CD4-positive, alpha-beta T cell (primary cell): ENCODE measurements at regions not wholly inside any gene's neighbourhood (a gene's known extent, or its start where the extent isn't known, plus 50 kb on each side); places are given as distances from the start of the nearest gene placed in this dataset.

Experiments
- ATAC-seq: fragments of 200-7000 bp; cut with Tn5 transposase; one replicate; pipeline ENCODE4 v1.10.0; 2022; ENCODE audit warnings: mild to moderate bottlenecking; ENCODE audit not compliant: poor library complexity
- CTCF ChIA-PET: fragments of 350-600 bp; sonication (Branson Sonifier 250); formaldehyde crosslinking; loops from one replicate; lab custom pipeline; 2021; ENCODE audit warnings: antibody characterized with exemption, inconsistent platforms; lab: Charles Lee
- POLR2A ChIA-PET: fragments of 350-600 bp; sonication (Branson Sonifier 250); formaldehyde crosslinking; loops from one replicate; lab custom pipeline; 2021; ENCODE audit warnings: antibody characterized with exemption, inconsistent platforms; lab: Charles Lee
- DNase-seq, 14 experiments: peaks; one replicate each; pipeline ENCODE4 v3.0.0-alpha.2; 2013 to 2020; ENCODE audit warnings: mixed read lengths in 2 of 14
- H3K27ac ChIP-seq, 2 donors: one replicate each; pipeline versions ENCODE4 v1.5.1 to v1.7.0; 2013; ENCODE audit warnings: low read length in 2 of 2, low read depth in 1 of 2, mild to moderate bottlenecking in 1 of 2
- H3K27me3 ChIP-seq, 2 experiments: 1 replicate in 1 of 2; 2 replicates in 1 of 2; pipeline versions ENCODE4 v1.6.1 to v1.7.0; 2013; ENCODE audit warnings: low read length in 2 of 2, control low read depth in 1 of 2, mild to moderate bottlenecking in 1 of 2, moderate library complexity in 1 of 2; ENCODE audit not compliant: insufficient read depth in 2 of 2, control insufficient read depth in 1 of 2
- H3K36me3 ChIP-seq: one replicate; pipeline ENCODE4 v1.6.1; 2013; ENCODE audit warnings: low read length, control low read depth; ENCODE audit not compliant: insufficient read depth
- H3K4me1 ChIP-seq: one replicate; pipeline ENCODE4 v1.6.1; 2013; ENCODE audit warnings: low read length, control low read depth; ENCODE audit not compliant: insufficient read depth
- H3K4me3 ChIP-seq: one replicate; pipeline ENCODE4 v1.5.1; 2013; ENCODE audit warnings: mild to moderate bottlenecking, low read length, moderate library complexity
- H3K9me3 ChIP-seq, 2 experiments: 1 replicate in 1 of 2; 2 replicates in 1 of 2; pipeline versions ENCODE4 v1.6.1 to v1.7.0; 2013; ENCODE audit warnings: low read length in 2 of 2, mild to moderate bottlenecking in 2 of 2, control low read depth in 1 of 2, moderate library complexity in 1 of 2; ENCODE audit not compliant: control insufficient read depth in 1 of 2, insufficient read depth in 1 of 2
- H3K27ac Mint-ChIP-seq: one replicate; pipeline ENCODE4 v1.8.0; 2020; ENCODE audit warnings: mixed read lengths
- H3K27me3 Mint-ChIP-seq: one replicate; pipeline ENCODE4 v1.8.0; 2021; ENCODE audit warnings: mixed read lengths
- H3K36me3 Mint-ChIP-seq: one replicate; pipeline ENCODE4 v1.8.0; 2021; ENCODE audit warnings: low read depth, mixed read lengths
- H3K4me1 Mint-ChIP-seq: one replicate; pipeline ENCODE4 v1.8.0; 2021; ENCODE audit warnings: low read depth, mixed read lengths
- H3K4me3 Mint-ChIP-seq: one replicate; pipeline ENCODE4 v1.8.0; 2020; ENCODE audit warnings: mild to moderate bottlenecking, mixed read lengths
- H3K9me3 Mint-ChIP-seq: one replicate; pipeline ENCODE4 v1.8.0; 2020; ENCODE audit warnings: mixed read lengths
- intact Hi-C, 2 experiments: fragments of 100-400 bp; cut with DNase I in 1 of 2; cut with micrococcal nuclease in 1 of 2; formaldehyde crosslinking; loops; one replicate each; pipeline versions ENCODE4 v1.15.1 to v1.9.0; 2023 to 2025; cut with DNase I, micrococcal nuclease
- TF ChIP-seq, protein P1 (sequence below): fragments of 200-600 bp; IDR thresholded peaks from one replicate; pipeline ENCODE4 v1.8.0; 2022; ENCODE audit warnings: antibody characterized with exemption, mild to moderate bottlenecking

DNA sequence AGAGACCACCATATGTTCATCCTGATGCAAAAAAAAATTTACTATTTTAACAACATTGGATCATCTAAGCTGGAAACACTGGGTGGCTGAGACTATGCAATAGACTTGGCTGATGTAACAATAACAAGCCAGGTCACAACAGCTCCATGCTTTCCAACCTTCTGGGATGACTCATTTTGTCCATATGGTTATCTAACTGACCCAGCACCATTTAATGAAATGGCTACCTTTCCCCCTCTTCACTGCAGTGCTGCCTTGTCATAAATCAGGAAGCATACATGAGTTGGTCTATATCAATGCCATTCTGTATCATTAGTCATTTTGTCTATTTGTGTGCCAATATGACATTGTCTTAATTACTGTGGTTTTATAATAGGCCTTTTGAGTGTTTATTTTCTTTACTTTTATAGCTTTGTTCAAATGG is 217.6 kb upstream of the KCNJ16 start:
- H3K4me3 ChIP-seq: no peak overlapping the region
- no peaks in the 10 kb centered on the region for H3K27me3 ChIP-seq
- no peak for ATAC-seq
- H3K36me3 Mint-ChIP-seq: no peaks in the 10 kb centered on the region
- no peaks in the 10 kb centered on the region for H3K4me1 ChIP-seq
- H3K9me3 ChIP-seq: peaks cover 9 to 13% of the 10 kb centered on the region in 2 experiments
- no peaks in the 10 kb centered on the region for H3K4me1 Mint-ChIP-seq
- POLR2A ChIA-PET: no interaction called here
- intact Hi-C loops: no loop called here
- no peaks in the 10 kb centered on the region for H3K36me3 ChIP-seq
- H3K27ac Mint-ChIP-seq: no peak overlapping the region
- no peaks in the 10 kb centered on the region for H3K27me3 Mint-ChIP-seq
- CTCF ChIA-PET: no interaction called here
- H3K4me3 Mint-ChIP-seq: no peak overlapping the region
- H3K9me3 Mint-ChIP-seq: peaks cover 11% of the 10 kb centered on the region
- no peak overlapping the region for H3K27ac ChIP-seq
- TF ChIP-seq, protein P1, sequence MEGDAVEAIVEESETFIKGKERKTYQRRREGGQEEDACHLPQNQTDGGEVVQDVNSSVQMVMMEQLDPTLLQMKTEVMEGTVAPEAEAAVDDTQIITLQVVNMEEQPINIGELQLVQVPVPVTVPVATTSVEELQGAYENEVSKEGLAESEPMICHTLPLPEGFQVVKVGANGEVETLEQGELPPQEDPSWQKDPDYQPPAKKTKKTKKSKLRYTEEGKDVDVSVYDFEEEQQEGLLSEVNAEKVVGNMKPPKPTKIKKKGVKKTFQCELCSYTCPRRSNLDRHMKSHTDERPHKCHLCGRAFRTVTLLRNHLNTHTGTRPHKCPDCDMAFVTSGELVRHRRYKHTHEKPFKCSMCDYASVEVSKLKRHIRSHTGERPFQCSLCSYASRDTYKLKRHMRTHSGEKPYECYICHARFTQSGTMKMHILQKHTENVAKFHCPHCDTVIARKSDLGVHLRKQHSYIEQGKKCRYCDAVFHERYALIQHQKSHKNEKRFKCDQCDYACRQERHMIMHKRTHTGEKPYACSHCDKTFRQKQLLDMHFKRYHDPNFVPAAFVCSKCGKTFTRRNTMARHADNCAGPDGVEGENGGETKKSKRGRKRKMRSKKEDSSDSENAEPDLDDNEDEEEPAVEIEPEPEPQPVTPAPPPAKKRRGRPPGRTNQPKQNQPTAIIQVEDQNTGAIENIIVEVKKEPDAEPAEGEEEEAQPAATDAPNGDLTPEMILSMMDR: no peak
- DNase-seq: no peak

GRCh38 chr17:69858460-69858859 is 216.6 kb upstream of the KCNJ16 start:
- Mint-ChIP-seq H3K4me1 (no peaks in the 10 kb centered on the region), H3K27me3 (no peaks in the 10 kb centered on the region), H3K27ac (no peak overlapping the region), H3K36me3 (no peaks in the 10 kb centered on the region), H3K9me3 (peaks cover 11% of the 10 kb centered on the region), H3K4me3 (no peak overlapping the region)
- CTCF ChIA-PET: no interaction called here
- TF ChIP-seq, protein P1: no peak
- intact Hi-C loops: no loop called here
- H3K9me3 ChIP-seq: peaks cover 9% of the 10 kb centered on the region in 2 experiments
- no peak overlapping the region for H3K27ac ChIP-seq
- DNase-seq (no peak), ATAC-seq (no peak)
- no peak overlapping the region for H3K4me3 ChIP-seq
- POLR2A ChIA-PET: no interaction called here
- H3K4me1 ChIP-seq: no peaks in the 10 kb centered on the region
- no peaks in the 10 kb centered on the region for H3K36me3 ChIP-seq
- H3K27me3 ChIP-seq: no peaks in the 10 kb centered on the region

GRCh38 chr17:69860142-69860680 is 214.8 kb upstream of the KCNJ16 start:
- H3K4me1 ChIP-seq: no peaks in the 10 kb centered on the region
- Mint-ChIP-seq H3K4me3 (no peak overlapping the region), H3K9me3 (peaks cover 11% of the 10 kb centered on the region), H3K27ac (no peak overlapping the region), H3K36me3 (no peaks in the 10 kb centered on the region), H3K4me1 (no peaks in the 10 kb centered on the region), H3K27me3 (no peaks in the 10 kb centered on the region)
- H3K36me3 ChIP-seq: no peaks in the 10 kb centered on the region
- DNase-seq: no peak
- H3K27me3 ChIP-seq: no peaks in the 10 kb centered on the region
- ChIA-PET POLR2A (no interaction called here), CTCF (no interaction called here)
- peaks cover 9% of the 10 kb centered on the region in 2 experiments for H3K9me3 ChIP-seq
- TF ChIP-seq, protein P1: no peak
- H3K4me3 ChIP-seq: no peak overlapping the region
- intact Hi-C loops: no loop called here
- no peak overlapping the region for H3K27ac ChIP-seq
- ATAC-seq: no peak
